GM06990 (cell line): ENCODE measurements at regions not wholly inside any gene's neighbourhood (a gene's known extent, or its start where the extent isn't known, plus 50 kb on each side); places are given as distances from the start of the nearest gene placed in this dataset.

Experiments used
- DNase-seq: peaks from one replicate; pipeline ENCODE4 v3.0.0-alpha.2; 2011; ENCODE audit not compliant: insufficient read length; ENCODE audit errors: extremely low read depth
- H3K27me3 ChIP-seq: replicated peaks from 2 replicates; pipeline ENCODE4 v1.6.0; 2011; ENCODE audit warnings: low read length; ENCODE audit not compliant: control insufficient read depth, insufficient read depth
- H3K36me3 ChIP-seq: 2 replicates; pipeline ENCODE4 v1.5.1; 2011; ENCODE audit warnings: low read length; ENCODE audit not compliant: control insufficient read depth, insufficient read depth
- H3K4me3 ChIP-seq: replicated peaks from 2 replicates; pipeline ENCODE4 v1.5.1; 2011; ENCODE audit warnings: low read depth, mild to moderate bottlenecking, control low read depth, low read length
- CTCF ChIP-seq: IDR thresholded peaks from 2 replicates; pipeline ENCODE4 v1.5.1; 2011; ENCODE audit warnings: low read length, control low read depth, mild to moderate bottlenecking, inconsistent platforms; ENCODE audit not compliant: insufficient read depth, poor library complexity, severe bottlenecking

GRCh38 chr4:125727931-125728330 lies 413.2 kb downstream of the FAT4 start:
- no peaks in the 10 kb centered on the region for H3K27me3 ChIP-seq
- no peak for TF ChIP-seq CTCF
- DNase-seq = no peak
- H3K4me3 ChIP-seq = no peak overlapping the region
- H3K36me3 ChIP-seq = no peaks in the 10 kb centered on the region

GRCh38 chr4:125728568-125728967 lies 413.8 kb downstream of the FAT4 start:
- no peak for TF ChIP-seq CTCF
- DNase-seq = no peak
- Histone ChIP-seq H3K27me3 (no peaks in the 10 kb centered on the region), H3K4me3 (no peak overlapping the region), H3K36me3 (no peaks in the 10 kb centered on the region)

GRCh38 chr4:125729171-125729570 lies 414.4 kb downstream of the FAT4 start:
- H3K36me3 ChIP-seq = no peaks in the 10 kb centered on the region
- DNase-seq = no peak
- no peak overlapping the region for H3K4me3 ChIP-seq
- TF ChIP-seq CTCF = no peak
- H3K27me3 ChIP-seq = no peaks in the 10 kb centered on the region

GRCh38 chr4:125732632-125733031 lies 417.9 kb downstream of the FAT4 start:
- Histone ChIP-seq H3K4me3 (no peak overlapping the region), H3K36me3 (no peaks in the 10 kb centered on the region), H3K27me3 (no peaks in the 10 kb centered on the region)
- DNase-seq = no peak
- TF ChIP-seq CTCF = no peak

- no peaks in the 10 kb centered on the region for H3K36me3 ChIP-seq
- no peaks in the 10 kb centered on the region for H3K27me3 ChIP-seq
- H3K4me3 ChIP-seq = no peak overlapping the region
- DNase-seq = no peak
- no peak for TF ChIP-seq CTCF
These were observed 419.7 kb downstream of the FAT4 start for GRCh38 chr4:125734504-125734903.

GRCh38 chr4:125735102-125735501 lies 420.3 kb downstream of the FAT4 start:
- DNase-seq = no peak

More at GRCh38 chr4:125735102-125735501, 420.3 kb downstream of the FAT4 start:
- TF ChIP-seq CTCF = no peak
- Histone ChIP-seq H3K4me3 (no peak overlapping the region), H3K27me3 (no peaks in the 10 kb centered on the region), H3K36me3 (no peaks in the 10 kb centered on the region)
